Fibroblast of skin of back (primary cell): ENCODE measurements at regions not wholly inside any gene's neighbourhood (a gene's known extent, or its start where the extent isn't known, plus 50 kb on each side); places are given as distances from the start of the nearest gene placed in this dataset.
"Not testable (repeated sequence)": the region's sequence is repeated elsewhere in the genome, so short reads cannot be mapped to it uniquely, and the experiment has no call there.

Source experiments
- DNase-seq: peaks from one replicate; pipeline ENCODE4 v3.0.0-alpha.2; 2013

DNA sequence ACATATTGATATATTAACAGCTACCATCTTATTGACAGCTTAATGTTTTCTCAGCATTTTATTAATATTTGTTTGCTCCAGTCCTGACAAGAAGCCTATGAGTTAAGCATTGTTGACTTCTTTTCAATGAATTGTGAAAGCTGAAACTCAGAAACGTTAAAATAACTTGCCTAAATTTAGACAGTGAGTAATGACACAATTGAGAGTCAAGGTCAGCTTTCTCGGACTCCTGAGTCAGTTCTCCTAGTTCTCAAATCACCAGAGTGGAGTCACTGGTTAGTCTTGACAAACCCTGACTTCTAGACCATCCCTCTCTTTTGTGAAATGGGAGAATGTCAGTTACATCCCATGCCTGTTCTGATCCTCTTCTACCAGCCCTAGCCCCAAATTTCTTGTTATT, 222.7 kb upstream of the ACO1 start:
- no peak for DNase-seq

DNA sequence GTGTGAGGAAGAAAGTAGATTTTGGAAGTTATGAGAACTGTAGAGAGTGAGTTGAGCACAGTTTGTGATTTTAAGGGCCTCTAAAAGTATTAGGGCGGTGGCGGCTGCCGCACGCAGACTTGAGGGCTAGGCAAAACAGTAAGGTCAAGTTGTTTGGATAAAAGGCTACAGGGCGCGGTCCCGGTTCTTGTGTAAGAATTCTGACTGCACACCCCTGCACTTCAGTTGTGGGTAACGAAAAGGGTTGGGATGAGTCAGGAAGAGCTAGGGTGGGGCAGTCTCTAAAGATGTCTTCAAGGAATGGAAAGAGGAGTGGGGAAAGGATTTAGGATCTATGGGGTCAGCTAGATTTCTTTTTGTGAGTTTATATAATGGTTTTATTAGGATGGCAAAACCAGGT, 218.1 kb upstream of the ACO1 start:
- not testable (repeated sequence) for DNase-seq

DNA sequence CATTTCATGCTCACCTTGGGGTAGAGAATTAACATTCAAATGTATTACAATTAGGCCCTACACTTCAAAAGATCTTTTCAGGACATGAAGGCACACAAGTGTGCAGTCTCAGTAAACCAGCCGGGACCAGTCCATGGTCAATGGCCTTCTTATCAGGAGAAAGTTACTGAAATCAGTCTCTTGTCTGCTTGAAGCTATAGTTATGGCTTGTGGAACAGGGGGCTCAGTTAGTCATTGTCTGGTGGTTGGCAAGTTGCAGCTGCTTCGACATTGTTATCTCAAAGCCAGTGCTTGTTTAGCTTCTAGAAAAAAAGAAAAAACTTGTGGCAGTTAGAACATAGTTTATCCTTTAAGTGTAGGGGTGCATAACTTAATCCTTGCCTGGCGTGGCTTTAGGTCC, 213.1 kb upstream of the ACO1 start:
- no peak for DNase-seq

DNA sequence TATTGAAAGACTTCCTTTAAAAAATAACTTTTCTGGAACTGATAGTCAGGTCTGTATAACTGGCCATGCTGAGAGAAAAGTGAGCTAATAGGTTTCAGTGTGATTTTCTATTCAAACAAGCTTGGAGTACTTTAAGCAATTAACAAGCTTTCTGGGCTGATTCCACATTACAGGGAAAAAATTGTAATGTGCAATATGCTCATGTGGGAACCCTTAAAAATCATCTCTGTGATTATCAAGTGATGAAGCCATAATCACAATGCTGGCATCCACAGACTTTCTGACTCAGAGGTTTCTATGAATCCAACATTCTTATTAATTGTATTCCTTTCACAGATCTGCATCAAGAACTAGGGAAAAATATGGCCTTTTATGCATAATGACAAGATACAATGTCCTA, 212.2 kb upstream of the ACO1 start:
- no peak for DNase-seq

DNA sequence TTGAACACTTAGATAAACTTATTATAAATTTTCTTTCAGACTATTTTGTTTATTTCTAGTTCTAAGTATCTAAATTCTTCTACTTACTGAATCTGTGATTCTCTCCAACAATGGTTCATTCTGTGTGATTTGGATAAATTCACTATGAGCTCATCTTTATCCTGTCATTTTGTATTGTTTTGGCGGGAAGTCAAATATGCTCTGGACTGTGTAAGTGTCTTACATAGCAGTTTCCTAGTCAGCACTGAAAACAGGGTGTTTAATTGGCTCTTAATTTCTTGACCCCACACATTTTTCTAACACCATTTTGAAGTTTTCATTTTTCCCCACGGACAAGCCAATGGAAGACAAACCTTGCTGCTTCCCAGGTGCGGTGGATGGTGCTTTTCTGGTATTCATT, 207.0 kb upstream of the ACO1 start:
- no peak for DNase-seq

DNA sequence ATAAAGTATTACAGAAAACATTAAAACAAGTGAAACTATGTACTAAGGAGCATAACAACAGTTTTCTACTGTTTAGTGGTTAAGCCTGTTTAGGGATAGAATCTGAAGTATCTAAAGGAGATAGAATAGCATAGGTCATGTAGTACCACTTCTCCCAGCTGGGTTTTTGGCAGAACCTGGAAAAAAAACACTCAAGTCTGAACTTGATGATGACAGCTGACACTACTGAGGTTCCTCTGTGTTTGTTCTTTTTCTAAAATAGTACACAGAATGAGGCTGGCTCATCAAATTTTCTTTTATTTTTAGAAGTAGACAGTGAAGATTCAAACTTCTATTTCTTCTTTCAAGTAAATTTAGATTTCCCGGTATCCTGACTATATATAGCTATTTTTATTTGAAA, 203.8 kb upstream of the ACO1 start:
- DNase-seq = no peak

DNA sequence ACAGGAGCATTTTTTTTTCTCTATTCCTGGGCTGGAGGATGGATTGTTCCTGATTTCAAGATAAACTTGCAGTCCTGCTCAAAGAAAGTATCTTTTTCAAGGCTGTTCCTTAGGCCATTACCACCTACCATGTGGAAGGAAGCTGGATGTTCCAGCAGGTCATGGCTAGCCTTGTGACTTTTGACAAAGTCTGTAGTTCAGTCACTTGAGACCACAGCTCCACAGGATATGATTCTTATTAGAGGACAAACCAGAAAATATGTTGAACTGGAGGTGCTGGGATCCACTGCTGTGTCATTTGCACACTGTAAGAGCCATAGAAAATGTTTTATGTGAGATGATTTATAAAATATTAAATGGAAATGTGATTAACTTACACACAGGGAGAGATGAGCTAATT, 184.2 kb upstream of the ACO1 start:
- DNase-seq = no peak

DNA sequence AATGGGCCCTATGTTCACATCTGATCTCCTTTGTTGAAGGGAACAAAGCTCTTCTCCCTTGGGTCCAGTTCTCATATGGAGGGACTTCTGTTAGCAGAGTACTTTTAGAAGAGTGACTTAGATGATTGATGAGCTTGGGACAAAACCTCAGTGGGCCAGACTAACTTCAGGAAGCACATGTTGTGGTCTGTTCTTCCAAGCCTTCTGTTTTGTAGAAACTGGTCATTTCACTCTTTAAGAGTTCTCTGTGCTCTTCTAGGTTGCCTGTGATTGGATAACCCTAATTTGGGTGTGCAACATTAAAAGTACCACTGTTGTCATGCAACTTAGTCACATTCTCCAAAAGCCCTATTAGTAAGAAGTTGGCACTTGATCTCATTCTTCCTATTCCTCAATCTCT, 183.5 kb upstream of the ACO1 start:
- DNase-seq = no peak

DNA sequence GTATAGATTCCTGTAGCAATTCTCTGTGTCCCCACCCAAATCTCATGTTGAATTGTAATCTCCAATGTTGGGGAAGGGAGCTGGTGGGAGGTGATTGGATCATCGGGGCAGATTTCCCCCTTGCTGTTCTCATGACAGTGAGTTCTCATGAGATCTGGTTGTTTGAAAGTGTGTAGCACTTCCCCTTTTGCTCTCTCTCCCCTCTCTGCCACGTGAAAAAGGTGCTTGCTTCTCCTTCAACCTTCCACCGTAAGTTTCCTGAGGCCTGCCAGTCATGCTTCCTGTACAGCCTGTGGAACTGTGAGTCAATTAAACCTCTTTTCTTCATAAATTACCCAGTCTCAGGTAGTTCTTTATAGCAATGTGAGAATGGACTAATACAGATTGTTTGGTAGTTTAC, 175.3 kb upstream of the ACO1 start:
- DNase-seq = not testable (repeated sequence)

DNA sequence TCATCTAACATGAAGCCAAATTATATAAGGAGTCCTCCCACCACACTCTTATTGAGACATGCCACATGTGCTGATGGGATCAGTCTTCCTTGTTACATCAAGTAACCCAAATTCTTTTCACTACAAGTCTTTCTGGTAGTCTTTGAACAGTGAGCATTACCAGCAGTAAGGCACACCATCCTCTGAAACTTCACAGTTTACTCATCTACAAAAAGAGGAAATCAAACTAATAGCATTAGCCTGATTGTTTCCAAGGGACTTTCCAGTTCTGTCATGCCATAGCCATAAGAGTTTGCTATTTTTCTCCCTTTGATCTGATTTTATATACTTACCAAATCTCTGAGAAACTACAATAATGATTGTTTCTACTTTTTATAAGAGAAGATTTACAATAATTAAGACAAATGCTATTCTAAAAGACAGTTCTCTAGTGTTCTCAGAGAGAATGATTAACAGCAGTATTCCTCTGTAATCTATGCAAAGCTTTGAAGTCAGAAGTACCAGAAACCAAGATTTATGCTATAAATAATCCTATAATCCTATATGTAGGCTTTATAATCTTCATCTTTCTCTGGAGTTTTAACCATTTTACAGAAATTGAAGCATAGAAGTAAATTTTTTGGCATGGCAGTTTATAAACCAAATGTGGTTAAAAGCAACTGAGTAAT, 166.2 kb upstream of the ACO1 start:
- no peak for DNase-seq

DNA sequence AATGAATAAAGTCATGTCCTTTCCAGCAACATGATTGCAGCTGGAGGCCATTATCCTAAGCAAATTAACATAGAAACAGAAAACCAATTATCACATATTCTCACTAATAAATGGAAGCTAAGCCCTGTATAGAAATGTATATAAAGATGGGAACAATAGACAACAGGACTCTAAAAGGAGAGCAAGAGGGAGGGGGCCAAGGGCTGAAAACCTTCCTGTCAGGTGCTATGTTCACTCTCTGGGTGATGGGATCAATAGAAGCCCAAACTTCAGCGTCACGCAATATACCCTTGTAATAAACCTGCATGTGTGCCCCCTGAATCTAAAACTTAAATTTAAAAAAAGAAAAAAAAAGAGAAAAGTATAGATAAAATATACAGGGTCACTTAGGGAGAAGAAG, 163.7 kb upstream of the ACO1 start:
- DNase-seq = no peak

DNA sequence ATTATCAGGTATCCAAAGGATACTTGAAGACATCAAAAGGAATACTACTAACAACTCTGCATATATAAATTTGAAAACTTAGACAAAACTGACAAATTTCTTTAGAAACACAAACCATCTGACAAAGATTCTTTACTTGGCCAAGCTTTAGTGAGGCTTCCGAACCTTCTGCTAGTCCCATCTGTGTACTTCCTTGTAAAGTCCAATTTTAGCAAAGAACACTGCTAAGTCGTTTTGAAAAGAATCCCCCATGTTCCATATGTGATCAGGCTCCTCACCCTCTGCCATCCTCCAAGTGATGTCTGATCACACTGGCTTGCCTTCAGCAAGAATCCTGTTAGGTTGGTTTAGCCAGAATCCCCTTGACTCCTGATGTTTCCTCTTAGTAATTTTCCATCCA, 150.0 kb upstream of the ACO1 start:
- DNase-seq = no peak

DNA sequence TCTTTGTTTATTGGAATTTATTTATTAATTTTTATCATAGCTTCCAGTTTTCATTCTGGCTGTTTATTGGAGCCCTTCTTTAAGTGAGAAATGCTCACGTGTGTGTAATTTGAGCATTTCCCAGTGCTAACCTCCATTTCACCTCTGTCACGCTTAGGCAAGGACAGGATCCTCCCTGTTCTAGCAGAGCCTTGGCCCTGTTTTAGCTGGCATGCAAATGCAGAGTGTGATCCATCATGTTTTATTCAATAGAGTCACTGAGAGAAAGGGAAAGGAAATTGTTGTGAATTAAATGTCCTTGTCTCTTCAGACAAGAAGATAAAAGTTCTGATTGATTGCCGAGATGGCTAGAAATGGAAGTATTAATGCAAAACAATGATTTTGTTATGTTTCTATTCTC, 137.3 kb upstream of the ACO1 start:
- DNase-seq = no peak

DNA sequence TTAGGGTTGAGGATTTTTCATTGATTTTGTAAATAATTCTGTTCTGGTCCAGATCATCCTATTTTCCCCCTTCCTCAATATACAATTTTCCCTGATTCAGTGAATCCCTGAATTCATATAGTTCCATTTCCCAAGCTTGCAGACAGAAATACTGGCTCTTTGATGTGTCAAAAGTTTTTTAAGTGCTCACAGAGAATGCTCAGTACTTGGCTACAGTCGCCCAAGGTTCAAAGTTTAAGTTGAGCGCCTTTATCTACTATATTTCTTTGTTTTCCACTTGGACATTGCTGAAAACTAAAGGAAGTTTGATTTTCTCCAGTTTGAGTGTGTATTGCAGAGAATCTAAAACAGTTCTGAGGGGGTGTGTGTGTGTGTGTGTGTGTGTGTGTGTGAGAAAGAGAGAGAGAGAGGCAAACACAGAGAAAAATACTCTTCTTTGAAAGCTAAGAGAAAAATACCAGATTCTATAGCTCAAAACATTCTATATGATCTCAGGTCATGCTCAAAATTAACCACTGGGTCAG, 136.2 kb upstream of the ACO1 start:
- no peak for DNase-seq

DNA sequence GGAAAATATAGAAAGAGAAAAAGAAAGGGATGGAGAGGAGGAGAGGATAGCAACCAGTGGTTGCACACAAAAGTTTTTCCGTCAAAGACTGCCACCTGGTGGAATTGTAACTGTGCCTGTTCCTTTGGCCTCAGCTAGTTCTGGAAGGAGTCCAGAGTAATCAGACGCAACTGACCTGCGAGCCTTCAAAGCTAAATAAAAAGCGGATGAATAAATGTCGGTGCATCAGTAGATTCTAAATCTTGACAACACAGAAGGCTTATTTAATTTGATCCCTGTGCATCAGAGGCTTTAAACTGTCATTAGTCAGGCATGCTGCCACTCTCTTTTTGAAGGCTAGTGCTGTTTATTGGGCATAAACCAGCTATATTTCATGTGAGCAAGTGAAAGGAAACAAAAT, 132.9 kb upstream of the ACO1 start:
- DNase-seq = peak; percentile 44

DNA sequence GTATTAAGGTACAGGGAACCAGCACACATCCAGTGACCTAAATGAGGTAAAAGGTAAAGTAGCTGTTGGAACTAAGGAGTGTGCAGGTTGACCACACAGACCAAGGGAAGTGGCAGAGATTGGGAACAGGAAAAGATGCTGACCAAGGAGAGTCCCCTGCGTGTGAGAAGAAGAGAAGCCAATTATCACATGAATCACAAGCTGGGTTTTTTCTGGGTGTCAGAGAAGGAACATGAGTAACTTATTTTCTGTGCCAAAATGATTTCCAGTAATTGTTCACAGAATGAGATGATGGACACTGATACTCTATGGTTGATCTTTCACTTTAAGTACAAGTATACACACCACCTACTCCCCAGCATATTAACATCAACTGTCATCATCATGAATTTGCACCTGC, 130.7 kb upstream of the ACO1 start:
- no peak for DNase-seq

DNA sequence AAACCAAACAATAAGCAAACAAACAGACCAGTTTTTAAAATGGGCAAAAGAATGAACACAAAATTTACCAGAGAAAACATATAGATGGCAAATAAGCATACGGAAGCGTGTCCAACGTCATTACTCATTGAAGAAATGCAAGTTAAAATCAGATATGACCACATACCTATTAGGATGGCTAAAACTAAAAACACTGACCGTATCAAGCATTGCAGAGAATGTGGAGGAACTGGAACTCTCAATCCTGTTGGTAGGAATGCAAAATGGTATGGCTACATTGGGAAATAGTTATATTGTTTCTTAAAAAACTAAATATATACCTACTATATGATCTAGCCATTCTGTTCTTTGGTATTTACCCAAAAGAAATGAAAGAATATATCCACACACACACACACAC, 129.4 kb upstream of the ACO1 start:
- DNase-seq = no peak

DNA sequence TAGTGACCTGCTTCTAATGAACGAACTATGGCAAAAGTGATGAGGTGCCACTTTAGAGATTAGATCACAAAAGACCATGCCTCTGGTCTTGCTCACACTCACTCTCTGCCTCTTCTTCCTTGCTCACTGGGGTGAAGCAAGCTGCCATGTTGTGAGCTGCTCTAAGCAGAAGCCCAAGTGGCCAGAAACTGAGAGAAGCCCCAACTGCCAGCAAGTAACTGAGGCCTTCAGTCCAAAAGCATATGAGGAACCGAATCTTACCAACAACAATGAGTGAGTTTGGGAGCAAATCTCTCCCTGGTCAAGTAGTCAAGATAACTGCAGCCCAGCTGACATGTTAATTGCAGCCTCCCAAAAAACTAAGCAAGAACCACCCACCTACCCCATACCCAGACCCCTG, 126.0 kb upstream of the ACO1 start:
- no peak for DNase-seq

DNA sequence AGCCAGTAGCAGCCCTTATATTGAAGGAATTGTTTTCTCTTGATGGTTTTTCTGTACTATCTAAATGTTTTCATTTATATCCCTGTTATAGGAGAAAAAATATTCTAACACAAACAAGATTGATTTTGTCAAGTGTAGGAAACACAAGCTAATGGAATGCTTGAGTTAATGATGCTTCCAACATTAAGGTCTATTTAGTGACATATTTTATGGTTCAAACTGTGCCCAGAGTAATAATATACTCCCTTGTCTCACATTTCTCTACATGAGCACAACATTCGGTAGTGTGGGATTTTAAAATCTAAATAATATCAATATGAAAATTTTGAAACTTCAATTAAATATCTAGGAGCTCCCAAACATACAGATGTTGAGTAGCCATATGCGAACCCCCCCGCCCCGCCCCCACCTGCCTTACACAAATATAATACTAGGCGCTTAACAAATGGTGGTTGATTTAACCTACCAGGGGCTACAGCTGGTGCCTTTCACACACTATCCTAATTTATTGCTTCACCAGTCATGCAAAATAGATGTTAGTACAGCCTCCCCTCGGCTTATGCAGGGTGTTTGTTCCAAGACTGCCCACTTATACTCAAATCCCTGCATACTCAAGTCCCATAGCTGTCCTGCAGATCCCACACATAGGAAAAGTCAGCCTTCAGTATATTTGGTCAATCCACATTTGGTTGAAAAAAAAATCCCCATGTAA, 124.1 kb upstream of the ACO1 start:
- no peak for DNase-seq

DNA sequence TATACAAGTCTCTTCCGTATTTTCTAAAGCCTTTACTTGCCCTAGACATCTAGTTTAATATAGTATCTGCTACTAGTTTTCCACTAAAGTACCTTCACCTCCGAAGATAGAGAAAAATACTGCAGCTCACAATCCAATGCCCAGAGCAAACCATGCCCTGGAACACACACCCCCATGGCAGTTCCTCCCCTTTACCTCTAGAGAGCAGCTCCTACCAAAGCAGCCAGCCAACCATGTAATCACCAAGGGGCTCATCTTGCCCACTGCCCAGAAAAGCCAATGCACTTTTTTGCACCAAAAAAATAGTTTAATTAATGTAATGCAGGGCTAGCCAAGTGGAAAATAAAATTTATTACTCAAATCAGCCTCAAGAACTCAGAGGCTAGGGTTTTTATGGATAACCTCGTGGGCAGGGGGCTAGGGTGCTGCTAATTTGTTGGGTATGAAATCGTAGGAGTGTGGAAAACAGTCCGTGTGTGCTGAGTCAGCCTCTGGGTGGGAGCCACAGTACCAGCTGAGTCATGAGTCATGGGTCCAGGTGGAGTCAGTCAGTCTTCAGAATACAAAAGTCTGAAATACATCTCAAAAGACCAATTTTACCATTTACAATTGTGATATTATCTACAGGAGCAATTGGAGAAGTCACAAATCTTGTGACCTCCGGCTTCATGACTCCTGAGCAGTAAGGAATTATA, 120.1 kb upstream of the ACO1 start:
- no peak for DNase-seq

DNA sequence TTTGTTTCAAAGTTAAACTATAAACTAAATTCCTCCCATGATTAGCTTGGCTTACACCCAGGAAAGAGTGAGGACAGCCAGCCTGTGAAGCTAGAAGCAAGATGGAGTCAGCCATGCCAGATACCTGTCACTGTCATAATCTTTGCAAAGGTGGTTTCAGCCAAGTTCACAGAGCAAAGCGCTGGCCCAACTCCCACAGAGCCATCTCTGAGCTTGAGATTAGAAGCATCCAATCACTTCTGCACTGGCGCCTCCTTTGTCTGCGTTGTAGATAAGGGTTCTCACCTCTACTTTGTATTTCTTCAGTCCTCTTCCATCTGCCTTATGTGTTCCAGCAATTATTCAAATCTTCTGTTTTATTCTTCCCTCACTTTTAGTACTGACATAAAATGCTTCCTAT, 119.4 kb upstream of the ACO1 start:
- DNase-seq = no peak

DNA sequence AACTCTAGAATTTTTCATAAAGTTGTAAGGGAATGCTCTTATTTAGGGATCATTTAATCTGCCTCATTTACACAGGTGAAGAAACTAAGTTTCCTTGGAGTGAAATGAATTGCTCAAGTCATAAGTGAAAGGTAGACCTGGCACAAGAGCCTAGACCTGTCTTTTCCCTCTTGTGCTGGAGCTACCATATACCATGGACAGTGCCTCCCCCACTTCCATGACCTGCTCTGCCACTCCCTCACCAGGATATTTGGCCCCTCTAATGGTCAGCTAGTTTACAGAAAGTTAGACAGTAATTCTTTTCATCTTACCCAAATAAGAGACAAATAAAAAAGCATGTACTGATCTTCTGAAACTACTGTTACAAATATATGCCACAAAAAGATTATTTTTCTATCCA, 105.5 kb upstream of the ACO1 start:
- DNase-seq = no peak

DNA sequence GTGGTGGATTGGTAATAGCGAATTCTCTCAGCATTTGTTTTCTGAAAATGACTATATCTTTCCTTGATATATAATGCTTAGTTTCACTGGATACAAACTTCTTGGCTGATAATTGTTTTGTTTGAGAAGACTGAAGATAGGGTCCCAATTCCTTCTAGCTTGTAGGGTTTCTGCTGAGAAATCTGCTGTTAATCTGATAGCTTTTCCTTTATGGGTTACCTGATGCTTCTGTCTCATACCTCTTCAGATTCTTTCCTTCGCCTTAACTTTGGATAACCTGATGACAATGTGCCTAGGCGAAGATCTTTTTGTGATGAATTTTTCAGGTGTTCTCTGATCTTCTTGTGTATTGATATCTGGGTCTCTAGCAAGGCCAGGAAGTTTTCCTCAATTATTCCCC, 94.7 kb upstream of the ACO1 start:
- DNase-seq = no peak

DNA sequence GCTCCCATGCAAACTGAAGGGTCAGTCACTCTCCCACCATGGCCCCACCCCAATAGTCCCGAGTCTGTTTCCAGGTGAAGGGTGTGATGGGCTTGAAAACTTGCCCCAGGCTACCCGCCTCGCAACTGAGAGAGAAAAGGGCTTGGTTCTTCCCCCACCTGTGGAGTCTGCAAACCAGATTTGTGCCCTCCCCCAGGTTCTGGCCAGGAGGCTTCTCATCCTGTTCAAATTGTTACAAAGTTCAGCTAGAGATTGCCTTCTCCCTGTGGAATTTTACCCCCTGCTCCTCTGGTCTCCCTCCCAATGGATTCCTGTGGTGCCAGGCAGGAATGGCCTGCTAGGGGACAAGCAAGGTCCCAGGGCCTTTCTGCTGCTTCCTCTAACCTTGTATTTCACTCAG, 93.1 kb upstream of the ACO1 start:
- no peak for DNase-seq
